Mesenchymal stem cell (in vitro differentiated cells and primary cell): ENCODE measurements at regions not wholly inside any gene's neighbourhood (a gene's known extent, or its start where the extent isn't known, plus 50 kb on each side); places are given as distances from the start of the nearest gene placed in this dataset.
A peak's percentile ranks its signal among the peaks of the same experiment; 100 is the strongest.

Source experiments
- DNase-seq: peaks from one replicate; pipeline ENCODE4 v3.0.0-alpha.2; 2013
- H2AFZ ChIP-seq: one replicate; pipeline ENCODE4 v1.6.1; 2013; ENCODE audit warnings: low read depth, mild to moderate bottlenecking, control low read depth, inconsistent platforms, low read length, moderate library complexity
- H2AK5ac ChIP-seq: 2 replicates; pipeline ENCODE4 v1.6.1; 2013; ENCODE audit warnings: low read length, moderate library complexity, mild to moderate bottlenecking, inconsistent platforms; ENCODE audit not compliant: severe bottlenecking
- H2BK120ac ChIP-seq: one replicate; pipeline ENCODE4 v1.6.1; 2013; ENCODE audit warnings: low read depth, mild to moderate bottlenecking, inconsistent platforms, low read length, moderate library complexity
- H2BK12ac ChIP-seq, 2 experiments: one replicate each; pipeline ENCODE4 v1.6.1; 2013; ENCODE audit warnings: inconsistent platforms in 2 of 2, low read length in 2 of 2, mild to moderate bottlenecking in 2 of 2, moderate library complexity in 2 of 2, control low read depth in 1 of 2
- H2BK15ac ChIP-seq: one replicate; pipeline ENCODE4 v1.6.1; 2013; ENCODE audit warnings: mild to moderate bottlenecking, low read depth, inconsistent platforms; ENCODE audit not compliant: poor library complexity, severe bottlenecking
- H2BK5ac ChIP-seq: 2 replicates; pipeline ENCODE4 v1.6.1; 2013; ENCODE audit warnings: low read depth, mild to moderate bottlenecking, low read length, control low read depth, inconsistent platforms; ENCODE audit not compliant: poor library complexity, severe bottlenecking
- H3K14ac ChIP-seq, 2 experiments: one replicate each; pipeline ENCODE4 v1.6.1; 2013; ENCODE audit warnings: inconsistent platforms in 2 of 2, low read length in 2 of 2, control low read depth in 1 of 2, mild to moderate bottlenecking in 1 of 2, moderate library complexity in 1 of 2
- H3K18ac ChIP-seq, 2 experiments: one replicate each; pipeline ENCODE4 v1.6.1; 2013; ENCODE audit warnings: inconsistent platforms in 2 of 2, low read length in 2 of 2, control low read depth in 1 of 2, low read depth in 1 of 2, mild to moderate bottlenecking in 1 of 2
- H3K23ac ChIP-seq, 2 experiments: one replicate each; pipeline ENCODE4 v1.6.1; 2013; ENCODE audit warnings: inconsistent platforms in 2 of 2, low read length in 2 of 2, mild to moderate bottlenecking in 2 of 2, moderate library complexity in 2 of 2, control low read depth in 1 of 2
- H3K27ac ChIP-seq: 2 replicates; pipeline ENCODE4 v1.5.1; 2013; ENCODE audit warnings: mild to moderate bottlenecking, moderate library complexity, low read length, control low read depth, inconsistent platforms; ENCODE audit not compliant: poor library complexity, severe bottlenecking
- H3K27me3 ChIP-seq, 2 experiments: 2 replicates each; pipeline versions ENCODE4 v1.6.1 to v1.7.0; 2013; ENCODE audit warnings: low read length in 2 of 2, mild to moderate bottlenecking in 2 of 2, moderate library complexity in 2 of 2, control low read depth in 1 of 2, inconsistent platforms in 1 of 2; ENCODE audit not compliant: control insufficient read depth in 1 of 2, insufficient read depth in 1 of 2
- H3K36me3 ChIP-seq, 2 experiments: 2 replicates each; pipeline versions ENCODE4 v1.6.1 to v1.7.0; 2013; ENCODE audit warnings: low read length in 2 of 2, control low read depth in 1 of 2, inconsistent platforms in 1 of 2, low read depth in 1 of 2, mild to moderate bottlenecking in 1 of 2; ENCODE audit not compliant: insufficient read depth in 2 of 2, control insufficient read depth in 1 of 2
- H3K4ac ChIP-seq, 2 experiments: one replicate each; pipeline ENCODE4 v1.6.1; 2013; ENCODE audit warnings: inconsistent platforms in 2 of 2, low read length in 2 of 2, mild to moderate bottlenecking in 2 of 2, moderate library complexity in 2 of 2, control low read depth in 1 of 2, low read depth in 1 of 2
- H3K4me1 ChIP-seq: 2 replicates; pipeline ENCODE4 v1.6.1; 2013; ENCODE audit warnings: low read depth, low read length, control low read depth; ENCODE audit not compliant: control insufficient read depth, insufficient read depth
- H3K4me2 ChIP-seq: 2 replicates; pipeline ENCODE4 v1.6.1; 2013; ENCODE audit warnings: low read length, mild to moderate bottlenecking, inconsistent platforms; ENCODE audit not compliant: poor library complexity, severe bottlenecking
- H3K4me3 ChIP-seq, 2 experiments: 2 replicates each; pipeline versions ENCODE4 v1.5.1 to v1.7.0; 2013; ENCODE audit warnings: low read length in 2 of 2, mild to moderate bottlenecking in 2 of 2, control low read depth in 1 of 2, low read depth in 1 of 2; ENCODE audit not compliant: insufficient read depth in 1 of 2
- H3K79me1 ChIP-seq: replicated peaks from 2 replicates; pipeline ENCODE4 v1.6.1; 2013; ENCODE audit warnings: mild to moderate bottlenecking, control low read depth, low read length, inconsistent platforms; ENCODE audit not compliant: poor library complexity, severe bottlenecking
- H3K9ac ChIP-seq: 2 replicates; pipeline ENCODE4 v1.7.0; 2013; ENCODE audit warnings: mild to moderate bottlenecking, low read length, moderate library complexity
- H3K9me3 ChIP-seq: 2 replicates; pipeline ENCODE4 v1.7.0; 2013; ENCODE audit warnings: mild to moderate bottlenecking, low read length; ENCODE audit not compliant: control insufficient read depth
- H4K8ac ChIP-seq: one replicate; pipeline ENCODE4 v1.6.1; 2013; ENCODE audit warnings: inconsistent platforms, mild to moderate bottlenecking, low read length, moderate library complexity
- H4K91ac ChIP-seq: one replicate; pipeline ENCODE4 v1.6.1; 2013; ENCODE audit warnings: mild to moderate bottlenecking, low read length, inconsistent platforms
- WGBS: methylation state at CpG from one replicate; pipeline ENCODE4 v1.1.7; 2013; ENCODE audit warnings: mixed read lengths; 5-methylcytosine and 5-hydroxymethylcytosine counted together

DNA sequence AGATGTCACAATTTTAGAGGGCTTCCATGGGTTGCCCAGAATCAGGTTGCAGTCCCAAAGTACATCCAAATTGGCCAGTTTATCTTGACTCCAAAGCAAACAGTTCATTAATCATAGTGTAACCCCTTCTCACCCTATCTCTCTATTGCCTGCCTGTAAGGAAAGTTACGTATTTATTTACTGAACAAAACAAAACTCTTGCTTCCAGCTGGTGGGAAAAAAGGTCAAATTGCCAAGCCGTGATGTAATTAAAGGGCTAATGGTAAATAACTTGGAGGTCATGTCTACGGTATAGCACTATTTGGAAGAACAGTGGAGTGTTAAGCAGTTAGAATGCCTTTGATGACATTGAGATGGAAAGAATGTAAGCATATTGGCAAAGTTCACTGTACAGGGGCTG lies 214.0 kb downstream of the DLEU7 start:
- Histone ChIP-seq H3K4me2 (no peak overlapping the region), H2AK5ac (no peak overlapping the region), H2BK120ac (no peak overlapping the region), H3K27ac (no peak overlapping the region), H3K14ac (no peak overlapping the region), H3K4ac (no peak overlapping the region), H4K8ac (no peak overlapping the region), H3K4me1 (no peaks in the 10 kb centered on the region), H3K9me3 (no peaks in the 10 kb centered on the region), H2AFZ (no peak overlapping the region), H2BK5ac (no peak overlapping the region), H3K36me3 (no peaks in the 10 kb centered on the region), H2BK12ac (no peak overlapping the region), H3K79me1 (no peaks in the 10 kb centered on the region), H2BK15ac (no peak overlapping the region), H3K27me3 (peaks cover 0 to 5% of the 10 kb centered on the region in 2 experiments), H3K9ac (no peak overlapping the region), H3K18ac (no peak overlapping the region), H3K4me3 (no peak overlapping the region), H3K23ac (no peak overlapping the region), H4K91ac (no peak overlapping the region)
- WGBS, result 38% methylated on average over 2 of the region's 3 CpGs
- DNase-seq, result peak; percentile 67

DNA sequence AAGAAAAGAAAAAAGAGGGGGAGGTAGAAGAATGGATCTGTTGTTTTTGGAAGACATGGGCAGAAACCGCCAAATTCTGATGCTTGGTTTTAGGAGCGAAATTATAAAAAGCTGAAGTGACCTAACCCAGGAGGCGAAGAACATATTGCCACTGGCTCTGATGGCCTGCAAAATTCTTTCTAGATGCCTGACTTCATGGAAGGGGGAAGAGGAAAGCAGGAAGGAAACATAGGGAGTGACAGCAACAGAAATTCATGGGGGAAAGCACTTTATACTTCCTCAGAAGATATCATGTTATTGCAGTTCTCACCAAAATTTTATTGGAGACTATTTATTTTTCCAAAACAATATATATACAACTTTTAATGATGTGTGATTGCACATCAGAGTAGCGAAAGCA lies 213.5 kb downstream of the DLEU7 start:
- DNase-seq, result no peak
- peaks cover 0 to 5% of the 10 kb centered on the region in 2 experiments for H3K27me3 ChIP-seq
- no peak overlapping the region for H3K23ac ChIP-seq
- H3K27ac ChIP-seq, result no peak overlapping the region
- no peak overlapping the region for H4K8ac ChIP-seq
- H2BK120ac ChIP-seq, result no peak overlapping the region
- no peaks in the 10 kb centered on the region for H3K79me1 ChIP-seq
- H2BK15ac ChIP-seq, result no peak overlapping the region
- H3K4ac ChIP-seq, result no peak overlapping the region
- no peak overlapping the region for H2AK5ac ChIP-seq
- H2BK12ac ChIP-seq, result no peak overlapping the region
- no peak overlapping the region for H2BK5ac ChIP-seq
- H3K9me3 ChIP-seq, result no peaks in the 10 kb centered on the region
- H3K14ac ChIP-seq, result no peak overlapping the region
- H4K91ac ChIP-seq, result no peak overlapping the region
- H2AFZ ChIP-seq, result no peak overlapping the region
- H3K18ac ChIP-seq, result no peak overlapping the region
- WGBS, result 98% methylated on average over 4 of the region's 4 CpGs
- no peak overlapping the region for H3K4me2 ChIP-seq
- H3K4me3 ChIP-seq, result no peak overlapping the region
- no peaks in the 10 kb centered on the region for H3K36me3 ChIP-seq
- H3K9ac ChIP-seq, result no peak overlapping the region
- no peaks in the 10 kb centered on the region for H3K4me1 ChIP-seq

DNA sequence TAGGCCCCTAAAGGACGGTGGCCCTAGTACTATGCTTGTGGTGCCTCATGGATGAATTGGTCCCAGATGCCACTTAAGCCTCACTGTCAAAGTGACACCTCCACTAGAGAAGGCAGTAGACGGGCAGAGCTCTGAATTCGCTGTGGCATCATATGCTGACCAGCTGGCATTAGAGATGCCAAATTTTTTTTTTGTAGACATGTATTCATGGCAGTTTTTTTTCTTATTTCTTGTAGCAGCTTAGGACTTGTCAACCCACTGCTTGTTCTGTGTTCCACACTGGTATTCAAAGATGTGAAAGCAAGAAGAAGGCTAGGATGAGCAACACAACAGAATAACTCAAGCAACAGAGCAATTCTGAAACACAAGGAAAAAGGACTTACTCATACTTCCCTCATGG lies 212.5 kb downstream of the DLEU7 start:
- Histone ChIP-seq H3K4me3 (no peak overlapping the region), H4K91ac (no peak overlapping the region), H3K23ac (no peak overlapping the region), H3K4ac (no peak overlapping the region), H3K4me1 (no peaks in the 10 kb centered on the region), H3K9ac (no peak overlapping the region), H3K79me1 (no peaks in the 10 kb centered on the region), H3K27me3 (peaks cover 0 to 5% of the 10 kb centered on the region in 2 experiments), H2BK120ac (no peak overlapping the region), H3K18ac (no peak overlapping the region), H2BK5ac (no peak overlapping the region), H3K4me2 (no peak overlapping the region), H2BK12ac (no peak overlapping the region), H2AFZ (no peak overlapping the region), H3K14ac (no peak overlapping the region), H2BK15ac (no peak overlapping the region), H3K9me3 (no peaks in the 10 kb centered on the region), H4K8ac (no peak overlapping the region), H2AK5ac (no peak overlapping the region), H3K27ac (no peak overlapping the region), H3K36me3 (no peaks in the 10 kb centered on the region)
- no peak for DNase-seq
- 93% methylated on average over 3 of the region's 3 CpGs for WGBS

DNA sequence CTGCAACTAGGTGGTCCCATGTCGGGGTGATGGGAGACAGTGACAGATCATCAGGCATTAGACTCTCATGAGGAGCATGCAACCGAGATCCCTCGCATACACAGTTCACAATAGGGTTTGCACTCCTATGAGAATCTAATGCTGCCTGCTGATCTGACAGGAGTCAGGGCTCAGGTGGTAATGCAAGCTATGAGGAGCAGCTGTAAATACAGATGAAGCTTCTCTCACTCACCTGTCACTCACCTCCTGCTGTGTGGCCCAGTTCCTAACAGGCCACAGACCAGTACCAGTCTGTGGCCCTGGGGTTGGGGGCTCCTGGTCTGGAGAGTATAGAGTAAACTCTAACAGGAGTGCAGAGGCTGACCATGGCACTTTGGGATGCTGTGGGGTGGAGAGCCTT lies 209.2 kb downstream of the DLEU7 start:
- no peaks in the 10 kb centered on the region for H3K79me1 ChIP-seq
- no peak overlapping the region for H3K4me2 ChIP-seq
- peaks cover 0 to 5% of the 10 kb centered on the region in 2 experiments for H3K27me3 ChIP-seq
- WGBS, result 97% methylated on average over 3 of the region's 3 CpGs
- H3K9me3 ChIP-seq, result no peaks in the 10 kb centered on the region
- H3K9ac ChIP-seq, result no peak overlapping the region
- DNase-seq, result no peak
- no peak overlapping the region for H3K4me3 ChIP-seq
- H2AFZ ChIP-seq, result no peak overlapping the region
- H3K4ac ChIP-seq, result no peak overlapping the region
- no peaks in the 10 kb centered on the region for H3K4me1 ChIP-seq
- H3K14ac ChIP-seq, result no peak overlapping the region
- no peak overlapping the region for H2BK15ac ChIP-seq
- no peak overlapping the region for H3K23ac ChIP-seq
- no peak overlapping the region for H2BK5ac ChIP-seq
- H3K27ac ChIP-seq, result no peak overlapping the region
- H4K8ac ChIP-seq, result no peak overlapping the region
- H3K36me3 ChIP-seq, result no peaks in the 10 kb centered on the region
- H2AK5ac ChIP-seq, result no peak overlapping the region
- H2BK12ac ChIP-seq, result no peak overlapping the region
- no peak overlapping the region for H3K18ac ChIP-seq
- H2BK120ac ChIP-seq, result no peak overlapping the region
- H4K91ac ChIP-seq, result no peak overlapping the region
